NCI-H2196 treated with DMSO at 0.1 percent for 48 hours (cell line): ENCODE measurements at regions not wholly inside any gene's neighbourhood (a gene's known extent, or its start where the extent isn't known, plus 50 kb on each side); places are given as distances from the start of the nearest gene placed in this dataset.

ENCODE experiments used
- DNase-seq: peaks from one replicate; lab custom pipeline; 2025; ENCODE audit not compliant: unreplicated experiment; lab: John Stamatoyannopoulos, UW

- DNase-seq: no peak
These were observed 163.4 kb downstream of the ADAMTS15 start for GRCh38 chr11:130611791-130612251.

GRCh38 chr11:130612291-130612851 lies 163.9 kb downstream of the ADAMTS15 start:
- no peak for DNase-seq

GRCh38 chr11:130613396-130613795 lies 165.0 kb downstream of the ADAMTS15 start:
- DNase-seq: no peak

DNA sequence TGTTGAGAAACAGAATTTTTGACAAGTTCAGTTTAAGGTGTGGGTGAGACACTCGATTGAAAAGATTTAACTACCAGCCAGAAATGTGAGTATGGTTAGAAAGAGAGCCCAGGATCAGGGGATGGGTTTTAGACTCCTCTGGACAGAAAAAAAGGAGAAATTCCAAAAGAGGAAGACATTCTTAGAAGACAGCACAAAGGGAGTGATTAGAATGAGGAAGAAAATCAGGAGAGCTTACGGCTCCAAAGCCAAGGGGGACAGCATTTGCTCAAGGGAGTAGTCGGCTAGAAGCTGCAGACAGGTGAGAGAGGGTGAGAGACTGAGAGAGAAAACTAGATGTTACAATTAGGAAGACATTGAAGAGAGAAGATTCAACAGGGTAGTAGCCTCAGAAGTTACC lies 166.1 kb downstream of the ADAMTS15 start:
- no peak for DNase-seq

- no peak for DNase-seq
These were observed 167.1 kb downstream of the ADAMTS15 start for GRCh38 chr11:130615561-130615960.

- no peak for DNase-seq
These were observed 168.1 kb downstream of the ADAMTS15 start for GRCh38 chr11:130616573-130616972.

GRCh38 chr11:130617001-130617400 lies 168.6 kb downstream of the ADAMTS15 start:
- no peak for DNase-seq

- no peak for DNase-seq
These were observed 172.1 kb downstream of the ADAMTS15 start for GRCh38 chr11:130620548-130620947.

DNA sequence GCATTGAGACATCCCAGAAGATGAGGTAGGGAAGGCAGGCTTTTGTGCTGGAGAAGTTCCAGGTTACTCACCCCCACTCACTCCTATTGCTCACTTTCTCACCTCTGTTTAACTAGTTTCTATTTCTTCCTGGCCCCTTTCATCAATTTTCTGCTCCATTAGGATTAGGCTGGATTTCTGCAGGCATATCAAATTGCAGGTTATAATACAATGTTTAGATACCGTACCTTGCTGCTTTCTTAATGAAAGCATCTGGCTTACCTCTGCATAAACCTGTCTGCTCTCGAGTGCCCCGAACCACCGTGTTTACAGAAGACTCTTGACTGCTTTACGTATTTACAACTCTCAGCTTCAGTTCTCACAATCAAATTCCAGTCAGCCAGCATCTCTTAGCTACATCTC lies 173.7 kb downstream of the ADAMTS15 start:
- peak; percentile 72 for DNase-seq

DNA sequence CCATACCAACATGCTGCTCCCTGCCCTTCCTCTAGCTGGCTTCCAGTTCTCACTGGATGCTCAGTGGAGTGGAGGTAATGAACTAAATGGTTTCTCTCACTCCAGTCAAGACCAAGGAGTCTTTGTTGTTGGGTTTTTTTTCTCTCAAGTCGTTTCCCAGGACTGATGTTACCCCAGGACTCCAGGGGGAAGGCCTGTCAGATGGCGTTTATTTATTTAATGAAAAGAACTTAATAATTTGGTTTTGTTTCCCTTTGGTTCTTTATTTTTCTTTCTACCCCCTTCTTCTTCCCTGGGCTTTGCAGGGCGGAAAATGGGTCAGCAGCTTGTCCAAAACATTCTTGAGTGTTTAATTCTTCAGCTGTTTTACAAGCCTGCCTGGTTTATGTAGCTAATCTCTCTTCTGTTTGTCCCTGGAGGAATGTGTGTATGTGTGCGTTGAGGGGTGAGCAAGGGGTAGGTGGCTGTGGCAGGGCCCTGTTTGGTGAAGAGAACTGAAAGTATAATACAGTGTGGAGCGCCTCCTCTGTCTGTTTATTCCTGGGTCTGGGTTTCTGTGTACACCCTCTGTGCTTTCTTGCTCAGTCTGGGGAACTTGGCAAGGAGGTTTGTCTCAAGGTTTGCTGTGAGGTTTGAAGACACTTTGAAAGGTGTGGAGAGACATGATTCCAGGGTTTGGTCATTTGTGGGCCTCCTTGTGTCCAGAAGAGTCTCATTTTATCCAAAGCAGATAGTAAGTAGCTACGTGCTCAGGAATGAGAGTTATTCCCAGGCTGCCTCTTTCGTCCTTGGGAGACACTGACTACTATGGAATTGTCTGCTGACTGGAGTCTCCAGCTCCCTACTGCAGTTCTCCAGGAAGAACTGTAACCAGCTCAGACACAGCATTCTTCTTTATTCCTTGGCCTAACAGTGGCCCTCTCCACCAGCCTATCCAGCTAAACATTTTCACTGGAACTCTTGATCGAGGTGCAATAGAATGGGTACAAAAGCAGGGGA lies 175.5 kb downstream of the ADAMTS15 start:
- DNase-seq: no peak

- no peak for DNase-seq
These were observed 176.6 kb downstream of the ADAMTS15 start for GRCh38 chr11:130624971-130625544.

- DNase-seq: no peak
These were observed 177.3 kb downstream of the ADAMTS15 start for GRCh38 chr11:130625578-130626306.

DNA sequence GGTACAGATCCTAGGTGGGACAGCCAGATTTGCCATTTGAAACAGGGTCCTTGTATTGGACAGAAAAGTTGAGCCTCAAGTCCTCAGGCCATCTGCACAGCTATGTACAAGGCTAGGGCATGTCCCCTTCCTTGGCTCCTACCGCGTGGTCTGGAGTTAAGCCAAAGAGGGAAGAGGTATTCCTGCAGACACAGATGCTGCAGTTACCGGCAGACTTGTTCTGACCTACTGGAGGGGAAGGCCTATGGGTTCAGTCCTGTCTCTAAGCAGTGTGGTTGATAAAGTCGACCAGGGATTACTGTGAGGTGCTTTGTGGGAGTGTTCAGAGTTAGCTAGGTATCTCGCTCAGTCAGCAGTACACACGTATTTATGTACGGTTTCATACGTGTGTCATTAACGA lies 180.6 kb downstream of the ADAMTS15 start:
- DNase-seq: no peak

DNA sequence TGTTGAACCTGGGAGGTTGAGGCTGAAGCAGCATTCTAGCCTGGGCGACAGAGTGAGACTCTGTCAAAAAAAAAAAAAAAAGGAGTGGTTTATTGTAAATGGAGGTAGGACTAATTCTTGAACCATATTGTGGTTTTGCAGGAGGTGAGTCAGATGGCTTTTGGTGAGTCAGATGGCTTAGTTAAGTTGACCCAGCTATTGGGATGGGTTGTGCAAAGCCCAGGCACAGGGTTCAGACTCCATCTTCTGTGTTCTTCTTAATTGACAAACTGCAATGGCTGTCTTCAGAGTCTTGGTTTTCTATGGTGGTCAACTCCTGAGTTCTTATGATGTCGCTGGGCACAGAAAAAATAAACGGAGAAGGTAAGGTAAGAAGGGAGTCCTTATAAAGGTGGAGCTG lies 182.7 kb downstream of the ADAMTS15 start:
- no peak for DNase-seq

DNA sequence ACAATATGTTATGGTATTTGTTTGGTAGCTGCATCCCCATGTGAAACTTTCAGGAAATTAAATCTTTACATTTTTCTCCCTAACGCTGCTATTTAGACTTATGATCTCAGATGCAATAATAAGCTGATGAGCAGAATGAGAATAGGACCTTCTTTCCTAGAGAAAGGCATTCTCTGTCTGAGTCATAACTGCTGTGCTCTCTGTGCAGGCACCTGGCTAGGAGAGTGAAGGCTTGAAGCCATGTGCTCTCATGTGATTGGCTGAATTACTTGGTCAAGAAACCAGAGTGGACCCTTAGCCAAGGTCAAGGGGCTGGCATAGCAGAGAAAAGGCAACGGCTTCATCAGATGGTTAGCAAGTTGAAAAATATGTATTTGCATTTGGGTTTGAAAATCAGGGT lies 185.0 kb downstream of the ADAMTS15 start:
- DNase-seq: no peak

- no peak for DNase-seq
These were observed 185.7 kb downstream of the ADAMTS15 start for GRCh38 chr11:130634186-130634585.

DNA sequence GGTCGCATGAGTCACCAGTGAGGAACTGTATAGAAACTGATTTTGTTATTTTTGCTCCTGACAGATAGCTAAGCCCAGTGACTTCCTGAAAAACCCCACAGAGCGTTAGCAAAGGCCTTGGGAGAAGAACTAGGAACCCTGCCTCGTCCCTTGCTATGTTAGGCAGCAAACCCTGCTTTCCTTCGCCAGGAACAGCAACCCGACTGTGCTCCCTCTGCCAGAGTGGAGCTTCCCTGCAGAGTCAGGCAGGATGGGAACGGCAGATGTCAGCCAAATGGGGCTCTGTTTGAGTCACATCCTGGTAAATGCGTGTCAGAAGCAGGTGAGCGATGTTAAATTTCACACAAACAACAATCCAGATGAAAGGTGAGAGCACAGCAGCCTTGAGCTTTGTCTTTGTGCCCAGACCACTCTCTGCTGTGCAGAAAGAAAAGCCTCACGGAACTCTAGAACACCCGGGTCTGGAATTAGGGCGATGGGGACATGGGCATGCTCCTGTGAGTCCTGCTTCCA lies 186.6 kb downstream of the ADAMTS15 start:
- DNase-seq: peak; percentile 75

GRCh38 chr11:130635937-130636630 lies 187.6 kb downstream of the ADAMTS15 start:
- no peak for DNase-seq

DNA sequence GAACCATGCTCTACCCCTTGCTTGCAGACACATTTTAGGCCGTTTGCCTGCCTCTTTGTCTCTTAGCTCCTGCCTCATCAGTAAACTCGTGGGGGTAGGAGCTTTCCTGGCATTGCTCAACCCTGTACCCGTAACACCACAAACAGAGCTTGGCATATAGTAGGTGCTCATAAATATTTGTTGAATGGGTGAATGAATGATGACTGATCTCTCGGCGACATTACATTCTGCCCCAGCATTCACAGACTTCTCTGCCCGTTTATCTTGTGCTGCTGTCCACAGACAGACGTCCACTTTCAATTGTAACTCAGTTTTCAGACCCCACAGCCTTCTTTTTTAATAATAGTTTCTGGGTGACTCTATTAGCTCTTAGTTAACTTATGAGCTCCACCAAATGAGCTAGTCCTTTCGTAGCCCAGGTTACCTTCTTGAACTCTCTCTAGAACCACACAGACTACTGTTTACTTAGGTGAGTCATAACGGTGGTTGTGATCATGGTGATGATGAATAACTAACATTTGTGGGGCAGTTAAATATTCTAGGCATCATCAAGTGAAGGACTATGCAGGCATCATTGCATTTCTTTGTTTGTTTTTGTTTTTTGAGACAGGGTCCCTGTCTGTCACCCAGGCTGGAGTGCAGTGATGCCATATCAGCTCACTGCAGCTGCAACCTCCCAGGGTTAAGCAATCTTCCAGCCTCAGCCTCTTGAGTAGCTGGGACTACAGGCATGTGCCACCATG lies 188.4 kb downstream of the ADAMTS15 start:
- DNase-seq: peak; percentile 72

DNA sequence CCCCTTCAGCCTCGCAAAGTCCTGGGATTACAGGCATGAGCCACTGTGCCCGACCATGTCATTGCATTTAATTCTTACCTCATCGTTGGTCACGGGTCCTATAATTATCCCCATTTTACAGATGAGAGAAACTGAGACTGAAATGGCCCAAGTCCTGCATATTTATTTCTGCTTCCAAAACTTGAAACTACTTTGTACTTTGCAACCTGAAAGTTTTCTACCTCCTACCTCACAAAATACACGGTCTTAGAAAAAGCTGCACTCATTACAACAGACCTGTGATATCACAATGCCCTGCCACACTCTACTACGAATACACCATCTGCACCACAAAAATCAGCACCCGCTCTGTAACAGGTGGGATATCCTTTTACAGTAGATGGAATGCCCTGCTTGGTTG lies 189.1 kb downstream of the ADAMTS15 start:
- DNase-seq: no peak
